LNCAP (cell line): ENCODE measurements at regions not wholly inside any gene's neighbourhood (a gene's known extent, or its start where the extent isn't known, plus 50 kb on each side); places are given as distances from the start of the nearest gene placed in this dataset.

Experiments used
- CTCF ChIP-seq: fragments of 450-650 bp; IDR thresholded peaks from 2 replicates; pipeline ENCODE4 v1.5.1; 2017; ENCODE audit warnings: mild to moderate bottlenecking

DNA sequence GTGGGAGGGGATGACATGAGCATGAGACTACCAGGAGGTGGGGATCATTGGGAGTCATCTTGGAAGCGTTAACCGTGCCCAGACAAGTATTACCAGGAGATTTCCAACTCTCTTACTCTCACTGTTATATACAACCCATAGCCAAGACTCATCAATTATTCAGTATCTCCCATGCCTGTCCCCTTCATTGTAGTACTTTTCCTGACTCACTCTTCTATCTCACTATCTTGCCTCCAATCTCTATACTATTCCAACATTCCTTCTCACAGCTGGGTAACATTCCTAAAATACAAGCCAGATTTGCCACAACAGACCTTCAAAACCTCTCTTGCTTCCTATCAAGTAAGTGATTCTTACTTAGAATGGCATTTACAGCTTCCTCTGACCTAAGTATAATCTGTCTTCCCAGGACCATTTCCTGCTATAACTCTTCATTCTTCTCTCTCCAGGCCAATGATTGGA lies 226.3 kb upstream of the SMLR1 start:
- TF ChIP-seq CTCF, result no peak

- TF ChIP-seq CTCF, result no peak
These were observed 224.9 kb upstream of the SMLR1 start for GRCh38 chr6:130602151-130602770.

- TF ChIP-seq CTCF, result no peak
These were observed 223.8 kb upstream of the SMLR1 start for GRCh38 chr6:130603391-130603790.

DNA sequence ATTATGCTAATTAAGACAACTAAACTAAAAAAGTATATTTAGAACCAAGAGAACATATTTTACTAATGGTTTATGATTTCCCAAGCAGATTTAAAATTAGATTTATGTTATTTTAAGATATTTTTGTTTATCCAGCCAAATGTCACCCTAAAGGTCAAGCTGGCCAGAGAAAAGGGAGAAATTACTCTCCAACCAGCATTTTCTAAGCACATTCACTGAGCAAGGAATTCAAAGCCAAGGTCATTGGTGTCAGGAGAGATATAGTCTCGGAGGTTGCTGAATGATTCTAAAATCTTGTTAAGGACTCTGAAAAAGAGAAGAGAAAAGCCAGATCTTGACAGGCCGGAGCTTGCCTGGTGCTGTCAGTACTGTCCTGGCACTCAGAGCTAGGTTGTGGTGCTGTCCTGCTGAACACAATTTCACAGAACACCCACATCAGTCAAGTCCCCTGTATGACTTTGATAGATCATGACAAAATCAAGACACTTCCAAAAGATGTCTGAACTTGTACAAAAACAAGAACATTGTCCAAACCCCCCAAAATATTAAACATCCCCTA lies 222.3 kb upstream of the SMLR1 start:
- no peak for TF ChIP-seq CTCF

GRCh38 chr6:130610303-130610702 lies 216.9 kb upstream of the SMLR1 start:
- no peak for TF ChIP-seq CTCF

- no peak for TF ChIP-seq CTCF
These were observed 215.8 kb upstream of the SMLR1 start for GRCh38 chr6:130611366-130611765.

- no peak for TF ChIP-seq CTCF
These were observed 214.0 kb upstream of the SMLR1 start for GRCh38 chr6:130613176-130613575.

DNA sequence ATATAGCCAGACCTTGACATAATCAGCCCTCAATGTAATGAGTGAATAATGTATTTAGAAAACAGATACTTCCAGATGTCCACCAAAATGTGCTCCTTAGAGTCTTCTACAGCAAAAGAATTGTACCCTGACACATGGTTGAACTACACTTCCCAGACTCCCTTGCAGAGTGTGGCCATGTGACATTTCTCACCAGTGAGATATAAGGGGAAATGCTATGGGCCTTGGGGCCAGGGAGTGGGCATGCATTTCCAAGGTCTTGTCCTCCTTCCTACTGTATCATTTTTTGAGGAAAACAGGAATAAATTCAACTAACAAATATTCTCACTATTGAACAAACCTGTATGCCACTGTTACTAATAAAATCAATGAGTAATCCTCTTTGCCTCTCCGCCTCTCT lies 211.4 kb upstream of the SMLR1 start:
- TF ChIP-seq CTCF, result no peak
